ENCODE measurements at regions not wholly inside any gene's neighbourhood (a gene's known extent, or its start where the extent isn't known, plus 50 kb on each side); places are given as distances from the start of the nearest gene placed in this dataset.

DNA sequence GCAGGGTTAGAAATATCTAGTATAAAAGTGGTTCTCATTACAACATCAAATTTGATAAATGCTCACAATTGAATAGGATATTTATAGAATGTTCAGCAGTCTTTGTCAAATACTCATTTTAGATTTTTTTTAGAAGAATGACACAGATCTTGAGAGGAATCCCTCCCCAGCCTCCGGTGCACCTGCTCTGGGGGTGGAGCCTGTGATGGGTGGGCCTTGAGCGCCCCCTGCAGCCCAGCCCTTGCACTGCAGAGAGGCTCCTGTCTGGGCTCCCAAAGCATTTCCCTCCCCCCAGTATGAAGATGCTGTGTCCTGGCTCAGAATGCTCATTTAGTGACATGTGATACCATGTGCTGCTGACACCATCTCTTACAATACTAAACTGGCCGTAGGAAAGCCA is 792.3 kb downstream of the TMEM121 start:
- no peak for TF ChIP-seq POLR2A (IDR thresholded peaks at IDR 0.05)
- TF ChIP-seq EP300 (IDR thresholded peaks at IDR 0.05) = no peak
- TF ChIP-seq, protein P1, sequence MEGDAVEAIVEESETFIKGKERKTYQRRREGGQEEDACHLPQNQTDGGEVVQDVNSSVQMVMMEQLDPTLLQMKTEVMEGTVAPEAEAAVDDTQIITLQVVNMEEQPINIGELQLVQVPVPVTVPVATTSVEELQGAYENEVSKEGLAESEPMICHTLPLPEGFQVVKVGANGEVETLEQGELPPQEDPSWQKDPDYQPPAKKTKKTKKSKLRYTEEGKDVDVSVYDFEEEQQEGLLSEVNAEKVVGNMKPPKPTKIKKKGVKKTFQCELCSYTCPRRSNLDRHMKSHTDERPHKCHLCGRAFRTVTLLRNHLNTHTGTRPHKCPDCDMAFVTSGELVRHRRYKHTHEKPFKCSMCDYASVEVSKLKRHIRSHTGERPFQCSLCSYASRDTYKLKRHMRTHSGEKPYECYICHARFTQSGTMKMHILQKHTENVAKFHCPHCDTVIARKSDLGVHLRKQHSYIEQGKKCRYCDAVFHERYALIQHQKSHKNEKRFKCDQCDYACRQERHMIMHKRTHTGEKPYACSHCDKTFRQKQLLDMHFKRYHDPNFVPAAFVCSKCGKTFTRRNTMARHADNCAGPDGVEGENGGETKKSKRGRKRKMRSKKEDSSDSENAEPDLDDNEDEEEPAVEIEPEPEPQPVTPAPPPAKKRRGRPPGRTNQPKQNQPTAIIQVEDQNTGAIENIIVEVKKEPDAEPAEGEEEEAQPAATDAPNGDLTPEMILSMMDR (IDR thresholded peaks at IDR 0.05) = no peak
- TF ChIP-seq POLR2AphosphoS5 (IDR thresholded peaks at IDR 0.05) = no peak
